ENCODE measurements at regions not wholly inside any gene's neighbourhood (a gene's known extent, or its start where the extent isn't known, plus 50 kb on each side); places are given as distances from the start of the nearest gene placed in this dataset.

GRCh38 chr5:175388531-175388930, 55.5 kb downstream of the DRD1 start:
- no peak for DNase-seq (ENCODE audit: low spot score)
- TF ChIP-seq, protein P1, sequence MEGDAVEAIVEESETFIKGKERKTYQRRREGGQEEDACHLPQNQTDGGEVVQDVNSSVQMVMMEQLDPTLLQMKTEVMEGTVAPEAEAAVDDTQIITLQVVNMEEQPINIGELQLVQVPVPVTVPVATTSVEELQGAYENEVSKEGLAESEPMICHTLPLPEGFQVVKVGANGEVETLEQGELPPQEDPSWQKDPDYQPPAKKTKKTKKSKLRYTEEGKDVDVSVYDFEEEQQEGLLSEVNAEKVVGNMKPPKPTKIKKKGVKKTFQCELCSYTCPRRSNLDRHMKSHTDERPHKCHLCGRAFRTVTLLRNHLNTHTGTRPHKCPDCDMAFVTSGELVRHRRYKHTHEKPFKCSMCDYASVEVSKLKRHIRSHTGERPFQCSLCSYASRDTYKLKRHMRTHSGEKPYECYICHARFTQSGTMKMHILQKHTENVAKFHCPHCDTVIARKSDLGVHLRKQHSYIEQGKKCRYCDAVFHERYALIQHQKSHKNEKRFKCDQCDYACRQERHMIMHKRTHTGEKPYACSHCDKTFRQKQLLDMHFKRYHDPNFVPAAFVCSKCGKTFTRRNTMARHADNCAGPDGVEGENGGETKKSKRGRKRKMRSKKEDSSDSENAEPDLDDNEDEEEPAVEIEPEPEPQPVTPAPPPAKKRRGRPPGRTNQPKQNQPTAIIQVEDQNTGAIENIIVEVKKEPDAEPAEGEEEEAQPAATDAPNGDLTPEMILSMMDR (IDR thresholded peaks at IDR 0.05; ENCODE audit: borderline replicate concordance, control extremely low read depth, extremely low read depth, insufficient read depth, missing control alignments): no peak
- in situ Hi-C loops (cut with MboI; ENCODE audit: low sequenced_read_pairs, unreplicated experiment): no loop called here

DNA sequence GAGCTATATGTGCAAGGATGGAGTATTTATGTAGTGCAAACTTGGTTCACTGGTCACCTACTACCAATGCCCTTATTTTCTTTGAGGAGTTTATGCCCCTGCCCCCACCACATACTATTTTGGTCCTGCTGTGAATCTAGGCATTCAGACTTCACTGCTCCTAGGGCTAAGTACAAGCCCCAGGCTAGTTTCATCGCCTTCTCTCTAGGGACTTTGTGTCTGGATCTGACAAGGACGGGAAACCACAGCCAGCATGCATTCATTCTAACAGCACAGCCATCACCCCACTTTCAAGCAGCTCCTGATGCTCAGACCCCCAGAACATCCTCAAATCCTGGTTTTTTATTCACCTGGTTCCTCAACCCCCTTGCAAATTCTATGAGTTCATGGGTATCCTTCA, 56.8 kb downstream of the DRD1 start:
- in situ Hi-C loops (cut with MboI; ENCODE audit: low sequenced_read_pairs, unreplicated experiment): no loop called here
- TF ChIP-seq, protein P1 (IDR thresholded peaks at IDR 0.05; ENCODE audit: borderline replicate concordance, control extremely low read depth, extremely low read depth, insufficient read depth, missing control alignments): no peak
- DNase-seq (ENCODE audit: low spot score): no peak

DNA sequence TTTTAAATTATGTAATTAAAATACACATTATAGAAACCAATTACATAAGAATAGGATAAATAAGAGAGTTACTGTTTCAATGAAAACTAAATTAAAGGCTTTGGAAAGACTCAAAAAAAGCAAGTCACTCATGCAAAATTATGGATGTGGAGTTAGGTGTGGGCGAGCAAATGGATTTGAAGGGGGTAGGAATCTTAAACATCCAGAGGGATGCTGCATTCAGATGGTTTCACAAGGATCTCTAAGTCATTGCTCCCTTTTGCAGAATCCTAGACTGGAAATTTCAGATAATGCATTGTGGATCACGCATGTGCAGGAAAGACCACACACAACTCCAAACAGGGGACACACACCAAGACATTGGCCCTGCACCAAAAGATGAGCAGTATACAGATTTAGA, 57.5 kb downstream of the DRD1 start:
- no peak for DNase-seq (ENCODE audit: low spot score)
- TF ChIP-seq, protein P1 (IDR thresholded peaks at IDR 0.05; ENCODE audit: borderline replicate concordance, control extremely low read depth, extremely low read depth, insufficient read depth, missing control alignments): no peak
- in situ Hi-C loops (cut with MboI; ENCODE audit: low sequenced_read_pairs, unreplicated experiment): no loop called here

- TF ChIP-seq, protein P1 (IDR thresholded peaks at IDR 0.05; ENCODE audit: borderline replicate concordance, control extremely low read depth, extremely low read depth, insufficient read depth, missing control alignments): no peak
- no peak for DNase-seq (ENCODE audit: low spot score)
- in situ Hi-C loops (cut with MboI; ENCODE audit: low sequenced_read_pairs, unreplicated experiment): no loop called here
Observed at GRCh38 chr5:175385691-175386362, 58.2 kb downstream of the DRD1 start.

GRCh38 chr5:175384724-175385552, 59.0 kb downstream of the DRD1 start:
- no peak for DNase-seq (ENCODE audit: low spot score)
- in situ Hi-C loops (cut with MboI; ENCODE audit: low sequenced_read_pairs, unreplicated experiment): no loop called here
- TF ChIP-seq, protein P1 (IDR thresholded peaks at IDR 0.05; ENCODE audit: borderline replicate concordance, control extremely low read depth, extremely low read depth, insufficient read depth, missing control alignments): no peak

DNA sequence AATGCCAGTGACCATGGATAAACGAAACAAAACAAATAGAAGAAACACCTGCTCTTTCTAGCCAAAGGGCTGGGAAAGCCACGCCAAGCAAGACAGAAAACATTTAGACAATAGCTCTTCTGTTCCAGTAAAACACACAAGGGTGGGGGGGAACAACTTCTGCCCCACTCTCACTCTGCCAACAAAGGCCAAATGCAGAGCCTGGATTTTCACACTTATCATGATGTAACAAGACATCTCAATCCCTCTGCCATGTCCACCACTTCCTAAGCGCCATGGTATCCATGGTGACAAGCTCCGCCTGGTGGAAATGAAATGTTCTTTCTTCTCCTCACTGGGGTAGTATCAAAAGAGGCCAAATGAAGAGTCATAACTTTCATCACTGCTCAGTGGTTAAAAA, 60.6 kb downstream of the DRD1 start:
- in situ Hi-C loops (cut with MboI; ENCODE audit: low sequenced_read_pairs, unreplicated experiment): no loop called here
- no peak for DNase-seq (ENCODE audit: low spot score)
- TF ChIP-seq, protein P1 (IDR thresholded peaks at IDR 0.05; ENCODE audit: borderline replicate concordance, control extremely low read depth, extremely low read depth, insufficient read depth, missing control alignments): no peak

Measured in GM13976 (cell line).